ENCODE measurements at regions not wholly inside any gene's neighbourhood (a gene's known extent, or its start where the extent isn't known, plus 50 kb on each side); places are given as distances from the start of the nearest gene placed in this dataset.

DNA sequence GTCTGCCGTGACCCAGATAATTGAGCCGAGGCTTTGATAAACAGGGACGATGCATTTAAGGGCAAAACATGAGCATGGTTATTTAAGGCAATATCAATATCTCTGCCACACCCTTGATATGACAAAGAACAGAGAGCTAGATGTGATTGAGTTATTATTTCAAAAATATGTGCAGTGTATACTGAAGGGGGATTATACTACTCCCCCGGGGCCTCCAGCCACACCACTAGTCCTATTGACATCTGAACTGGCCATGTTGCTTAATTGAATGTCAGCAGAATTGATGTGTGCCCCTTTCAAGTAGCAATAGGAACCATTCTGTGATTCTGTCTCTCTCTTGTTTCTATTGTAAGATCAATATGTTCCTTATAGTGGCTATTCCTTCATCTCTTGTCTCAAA lies 794.8 kb upstream of the SEL1L start:
- no peak for DNase-seq

DNA sequence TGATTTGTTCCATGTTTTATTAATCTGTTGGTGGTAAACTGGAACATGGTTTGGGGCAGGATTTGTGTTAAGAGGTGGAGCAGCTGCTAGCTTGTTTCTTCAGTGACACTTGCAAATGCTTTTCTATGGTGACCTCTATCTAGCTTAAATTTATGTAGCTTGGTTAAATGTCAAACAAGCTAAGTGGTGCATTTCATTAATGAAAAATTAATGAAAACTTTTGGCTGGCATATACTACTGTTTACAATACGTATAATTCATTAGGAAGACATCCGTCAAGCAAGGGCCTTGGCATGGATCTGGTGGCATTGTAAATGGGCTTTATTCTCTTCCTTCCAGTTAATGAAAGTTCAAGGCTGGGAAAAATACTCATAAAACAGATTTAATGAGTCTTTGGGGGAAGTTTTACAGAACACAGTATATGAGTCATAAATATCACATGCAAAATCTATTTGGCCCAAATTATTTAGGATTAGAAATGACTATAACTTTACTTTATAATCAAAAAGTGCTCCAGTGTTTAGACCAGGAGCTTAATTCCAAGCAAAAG lies 807.7 kb upstream of the SEL1L start:
- DNase-seq: no peak

- DNase-seq: no peak
These were observed 808.9 kb upstream of the SEL1L start for GRCh38 chr14:82342596-82342995.

GRCh38 chr14:82345184-82345583 lies 811.5 kb upstream of the SEL1L start:
- DNase-seq: peak in 1 of 56 donors; percentile 1

DNA sequence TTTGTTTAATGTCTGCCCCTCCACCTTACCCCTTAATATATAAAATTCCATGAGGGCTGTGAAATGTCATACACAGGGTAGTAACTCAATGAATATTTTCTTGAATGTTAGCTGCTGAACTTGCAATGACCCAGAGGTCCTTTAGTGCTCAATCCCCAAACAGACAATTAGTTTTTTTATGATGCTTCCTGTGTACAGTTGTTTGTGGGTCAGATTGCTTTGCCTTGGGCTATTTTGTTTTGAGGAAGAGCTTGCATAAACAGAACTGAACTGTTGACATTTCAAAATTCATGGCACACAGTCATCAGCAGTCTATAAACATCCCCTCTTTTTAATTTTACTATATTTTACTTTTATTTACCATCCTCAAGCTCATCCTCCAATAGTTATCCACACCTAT lies 820.5 kb upstream of the SEL1L start:
- DNase-seq: no peak

GRCh38 chr14:82359201-82359600 lies 825.5 kb upstream of the SEL1L start:
- no peak for DNase-seq

- no peak for DNase-seq
These were observed 828.8 kb upstream of the SEL1L start for GRCh38 chr14:82362452-82362851.

GRCh38 chr14:82365471-82365870 lies 831.8 kb upstream of the SEL1L start:
- DNase-seq: no peak

GRCh38 chr14:82366803-82367202 lies 833.1 kb upstream of the SEL1L start:
- DNase-seq: no peak

DNA sequence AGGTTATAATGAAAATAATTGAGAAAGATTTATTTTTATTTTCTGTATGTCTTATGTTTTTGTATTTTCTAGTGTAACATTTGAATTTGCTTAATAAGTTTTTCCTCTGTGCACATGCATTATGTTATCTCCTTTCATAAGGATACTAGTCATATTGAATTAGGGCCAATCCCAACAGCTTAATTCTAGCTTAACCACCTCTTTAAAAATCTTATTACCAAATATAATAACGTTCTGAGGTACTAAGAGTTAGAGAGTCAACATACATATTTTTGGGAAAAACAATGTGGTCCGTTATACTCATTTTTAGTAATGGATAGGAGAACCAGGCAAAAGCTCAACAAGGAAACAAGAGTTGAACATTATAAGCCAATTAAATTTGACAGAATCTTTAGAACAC lies 845.6 kb upstream of the SEL1L start:
- DNase-seq: no peak

- DNase-seq: no peak
These were observed 851.4 kb upstream of the SEL1L start for GRCh38 chr14:82385048-82385447.

GRCh38 chr14:82387699-82388098 lies 854.0 kb upstream of the SEL1L start:
- DNase-seq: peak in 4 of 56 donors; percentile 7 to 23 (median 9)

DNA sequence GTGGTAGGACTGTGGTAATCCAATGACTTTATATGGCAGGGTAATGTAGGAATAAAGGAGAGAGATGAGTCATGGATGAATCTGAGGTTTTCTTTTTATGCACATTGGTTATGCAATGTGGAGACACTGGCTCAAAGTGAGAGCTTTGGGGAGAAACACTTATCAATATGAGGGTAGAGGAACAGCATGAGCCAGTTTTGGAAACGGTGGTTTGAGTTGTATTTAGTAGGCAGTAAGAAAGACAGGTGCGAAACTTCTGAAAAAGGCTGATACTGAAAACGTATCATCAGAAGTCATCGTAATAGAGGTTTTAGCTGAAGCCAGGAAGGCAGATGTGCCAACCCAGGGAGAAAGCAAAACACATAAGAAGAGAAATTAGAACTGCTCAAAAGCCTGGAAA lies 854.8 kb upstream of the SEL1L start:
- DNase-seq: no peak

GRCh38 chr14:82390586-82390985 lies 856.9 kb upstream of the SEL1L start:
- DNase-seq: no peak

DNA sequence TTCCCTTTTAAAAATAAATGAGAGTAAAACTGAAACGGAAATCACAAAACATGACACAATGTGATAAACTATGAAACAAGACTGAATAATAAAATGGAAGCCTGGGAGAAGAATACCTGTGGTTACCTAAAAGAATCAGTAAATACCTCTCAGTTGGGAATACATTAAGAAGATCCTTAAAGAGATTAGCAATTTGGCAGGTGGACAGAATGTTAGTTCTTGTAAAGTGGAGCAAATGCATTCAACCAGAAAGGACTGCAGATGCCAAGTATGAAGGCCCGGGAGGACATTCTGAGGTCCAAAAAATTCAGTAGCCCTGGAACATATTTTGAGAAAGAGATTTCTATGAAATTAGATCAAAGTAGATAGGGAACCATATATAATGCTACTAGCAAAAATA lies 861.3 kb upstream of the SEL1L start:
- DNase-seq: no peak

GRCh38 chr14:82398256-82398655 lies 864.6 kb upstream of the SEL1L start:
- no peak for DNase-seq

GRCh38 chr14:82403987-82404386 lies 870.3 kb upstream of the SEL1L start:
- DNase-seq: no peak

GRCh38 chr14:82410064-82410463 lies 876.4 kb upstream of the SEL1L start:
- no peak for DNase-seq

DNA sequence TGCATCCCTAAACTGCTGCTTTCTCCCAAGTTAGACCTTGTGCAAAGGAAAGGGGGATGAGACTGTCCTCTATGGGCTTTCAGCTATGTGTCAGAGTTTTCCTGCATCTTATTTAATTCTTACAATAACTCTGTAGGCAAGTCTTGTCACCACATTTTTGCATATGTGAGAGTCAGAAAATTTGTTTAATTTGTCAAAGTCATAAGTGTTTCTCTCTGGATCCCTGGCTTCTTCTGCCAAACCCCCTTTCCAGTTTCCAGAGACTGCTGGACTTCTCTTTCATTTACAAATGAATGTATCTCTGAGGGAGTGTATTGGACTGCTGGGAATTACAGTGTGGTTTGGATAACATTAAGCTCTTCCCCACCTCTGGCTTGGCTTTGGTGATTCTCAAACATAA lies 877.6 kb upstream of the SEL1L start:
- DNase-seq: no peak

GRCh38 chr14:82412545-82412944 lies 878.9 kb upstream of the SEL1L start:
- no peak for DNase-seq

DNA sequence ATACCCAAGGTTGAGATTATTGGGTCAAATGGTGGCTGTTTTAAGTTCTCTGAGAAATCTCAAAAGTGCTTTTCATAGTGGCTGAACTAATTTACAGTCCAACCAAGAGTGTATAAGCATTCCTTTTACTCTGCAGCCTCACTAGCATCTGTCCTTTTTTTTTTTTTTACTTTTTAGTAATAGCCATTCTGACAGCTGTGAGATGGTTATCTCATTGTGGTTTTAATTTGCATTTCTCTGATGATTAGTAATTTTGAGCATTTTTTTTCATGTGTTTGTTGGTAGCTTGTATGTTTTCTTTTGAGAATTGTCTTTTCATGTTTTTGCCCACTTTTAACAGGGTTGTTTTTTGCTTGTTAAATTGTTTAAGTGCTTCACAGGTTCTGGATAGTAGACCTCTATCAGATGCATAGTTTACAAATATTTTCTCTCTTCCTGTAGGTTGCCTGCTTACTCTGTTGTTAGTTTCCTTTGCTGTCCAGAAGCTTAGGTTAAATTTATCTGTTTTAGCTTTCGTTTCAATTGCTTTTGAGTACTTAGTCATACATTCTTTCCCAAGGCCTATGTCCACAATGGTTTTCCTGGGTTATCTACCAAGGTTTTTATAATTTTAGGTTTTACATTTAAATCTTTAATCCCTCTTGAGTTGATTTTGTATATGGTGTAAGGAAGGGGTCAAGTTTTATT lies 881.3 kb upstream of the SEL1L start:
- no peak for DNase-seq

DNA sequence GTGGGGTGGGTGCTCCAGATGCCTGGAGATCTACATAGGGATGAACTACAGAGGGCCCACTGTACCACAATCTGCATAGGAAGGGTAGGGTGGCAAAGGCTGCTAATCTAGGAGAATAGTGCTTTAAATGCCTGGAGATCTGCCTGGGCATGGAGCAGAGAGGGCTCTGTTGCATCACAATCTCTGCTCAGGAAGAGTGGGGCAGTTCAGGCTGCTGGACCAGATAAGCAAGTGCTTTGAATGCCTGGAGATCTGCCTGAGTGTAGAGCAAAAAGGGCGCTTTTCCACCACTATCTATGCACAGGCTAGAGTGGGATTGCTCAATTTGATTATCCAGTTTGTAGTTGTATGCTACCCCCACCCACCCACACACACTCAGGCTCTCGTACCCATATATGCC lies 886.3 kb upstream of the SEL1L start:
- no peak for DNase-seq

DNA sequence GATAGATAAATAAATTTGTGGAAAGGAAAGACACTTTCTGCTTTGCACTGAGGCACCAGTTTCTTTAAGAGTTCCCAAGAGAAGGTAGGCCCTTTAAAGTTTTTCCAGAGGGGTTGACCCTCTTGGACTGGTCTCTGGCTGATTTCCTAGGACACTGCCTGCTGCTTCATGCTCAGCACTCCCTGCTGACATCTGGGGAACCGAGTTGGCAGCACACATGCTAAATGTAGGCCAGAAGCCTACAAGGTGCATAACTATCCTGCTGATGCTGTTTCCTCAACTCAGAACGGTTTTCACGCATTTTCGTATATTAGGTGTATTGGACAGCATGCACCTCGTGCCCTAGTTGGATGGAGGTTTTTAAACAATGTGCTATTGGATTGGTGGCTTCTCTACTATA lies 887.2 kb upstream of the SEL1L start:
- peak in 1 of 56 donors; percentile 6 for DNase-seq

GRCh38 chr14:82421286-82421685 lies 887.6 kb upstream of the SEL1L start:
- no peak for DNase-seq

All from amygdala (tissue), 56 donors.